Liver (tissue), 8 donors: ENCODE measurements at regions not wholly inside any gene's neighbourhood (a gene's known extent, or its start where the extent isn't known, plus 50 kb on each side); places are given as distances from the start of the nearest gene placed in this dataset.

Experiments
- DNase-seq: peaks from one replicate; pipeline ENCODE4 v3.0.0-alpha.2; 2017; ENCODE audit warnings: low spot score
- H3K27ac ChIP-seq, 2 donors: one replicate each; pipeline ENCODE4 v1.7.0; 2013; ENCODE audit warnings: inconsistent platforms in 2 of 2, low read length in 2 of 2, control low read depth in 1 of 2, low read depth in 1 of 2, mild to moderate bottlenecking in 1 of 2
- H3K27me3 ChIP-seq, 4 donors: one replicate each; pipeline versions ENCODE4 v1.6.1 to v1.7.0; 2013; ENCODE audit warnings: low read length in 3 of 4, inconsistent platforms in 1 of 4, mild to moderate bottlenecking in 1 of 4, moderate library complexity in 1 of 4; ENCODE audit not compliant: control insufficient read depth in 4 of 4, insufficient read depth in 4 of 4
- H3K36me3 ChIP-seq, 4 donors: one replicate each; pipeline versions ENCODE4 v1.6.1 to v1.7.0; 2013; ENCODE audit warnings: low read length in 3 of 4, mild to moderate bottlenecking in 3 of 4, low read depth in 1 of 4, moderate library complexity in 1 of 4; ENCODE audit not compliant: control insufficient read depth in 4 of 4, insufficient read depth in 3 of 4
- H3K4me1 ChIP-seq, 4 donors: one replicate each; pipeline versions ENCODE4 v1.6.1 to v1.7.0; 2013; ENCODE audit warnings: low read length in 3 of 4, mild to moderate bottlenecking in 3 of 4, moderate library complexity in 1 of 4; ENCODE audit not compliant: control insufficient read depth in 4 of 4, insufficient read depth in 4 of 4
- H3K4me3 ChIP-seq, 3 donors: one replicate each; pipeline versions ENCODE4 v1.6.1 to v1.7.0; 2013; ENCODE audit warnings: low read length in 3 of 3, control low read depth in 1 of 3, low read depth in 1 of 3, mild to moderate bottlenecking in 1 of 3
- H3K9ac ChIP-seq, 2 donors: one replicate each; pipeline ENCODE4 v1.7.0; 2013; ENCODE audit warnings: low read length in 2 of 2, mild to moderate bottlenecking in 2 of 2, moderate library complexity in 2 of 2, control low read depth in 1 of 2, low read depth in 1 of 2
- H3K9me3 ChIP-seq, 4 donors: one replicate each; pipeline versions ENCODE4 v1.6.1 to v1.7.0; 2013; ENCODE audit warnings: low read length in 3 of 4; ENCODE audit not compliant: control insufficient read depth in 4 of 4
- ATF3 ChIP-seq: IDR thresholded peaks from 2 replicates; pipeline ENCODE4 v1.6.1; 2016; ENCODE audit warnings: antibody characterized with exemption
- CTCF ChIP-seq: fragments of 150-350 bp; IDR thresholded peaks from 2 replicates; pipeline ENCODE4 v1.5.1; 2017; ENCODE audit warnings: improper control_type of control experiment, low read depth, low read length; ENCODE audit not compliant: missing input control
- EGR1 ChIP-seq, 2 donors: IDR thresholded peaks; 2 replicates each; pipeline ENCODE4 v1.6.1; 2016 to 2018; ENCODE audit warnings: antibody characterized with exemption in 2 of 2, low read depth in 2 of 2
- FOXA1 ChIP-seq: IDR thresholded peaks from 2 replicates; pipeline ENCODE4 v1.6.1; 2016; ENCODE audit warnings: antibody characterized with exemption
- FOXA2 ChIP-seq: IDR thresholded peaks from 2 replicates; pipeline ENCODE4 v1.6.1; 2016; ENCODE audit warnings: antibody characterized with exemption
- GABPA ChIP-seq, 2 donors: IDR thresholded peaks in 1 of 2; conservative IDR thresholded peaks in 1 of 2; 2 replicates each; pipeline ENCODE4 v1.6.1; 2016; ENCODE audit warnings: antibody characterized with exemption in 2 of 2, mild to moderate bottlenecking in 1 of 2, moderate library complexity in 1 of 2
- HNF4A ChIP-seq, 2 donors: conservative IDR thresholded peaks; 2 replicates each; pipeline ENCODE4 v1.6.1; 2016; ENCODE audit warnings: antibody characterized with exemption in 2 of 2, mild to moderate bottlenecking in 2 of 2
- HNF4G ChIP-seq: IDR thresholded peaks from 2 replicates; pipeline ENCODE4 v1.6.1; 2016; ENCODE audit warnings: antibody characterized with exemption
- JUND ChIP-seq, 2 donors: IDR thresholded peaks; 2 replicates each; pipeline ENCODE4 v1.6.1; 2016; ENCODE audit warnings: antibody characterized with exemption in 2 of 2
- MAX ChIP-seq: IDR thresholded peaks from 2 replicates; pipeline ENCODE4 v1.6.1; 2016; ENCODE audit warnings: antibody characterized with exemption
- NR2F2 ChIP-seq: IDR thresholded peaks from 2 replicates; pipeline ENCODE4 v1.6.1; 2016; ENCODE audit warnings: antibody characterized with exemption
- RAD21 ChIP-seq, 2 donors: IDR thresholded peaks; 2 replicates each; pipeline ENCODE4 v1.6.1; 2016; ENCODE audit warnings: antibody characterized with exemption in 2 of 2, mild to moderate bottlenecking in 2 of 2
- REST ChIP-seq: IDR thresholded peaks from 2 replicates; pipeline ENCODE4 v1.6.1; 2016; ENCODE audit warnings: antibody characterized with exemption, mild to moderate bottlenecking
- SP1 ChIP-seq: IDR thresholded peaks from 2 replicates; pipeline ENCODE4 v1.6.1; 2018; ENCODE audit warnings: antibody characterized with exemption, mild to moderate bottlenecking
- TAF1 ChIP-seq: conservative IDR thresholded peaks from 2 replicates; pipeline ENCODE4 v1.6.1; 2016; ENCODE audit warnings: antibody characterized with exemption, mild to moderate bottlenecking
- YY1 ChIP-seq: IDR thresholded peaks from 2 replicates; pipeline ENCODE4 v1.6.1; 2016; ENCODE audit warnings: antibody characterized with exemption, mild to moderate bottlenecking
- WGBS: extraction: QIAGEN DNeasy Blood & Tissue Kit; methylation state at CpG from one replicate; pipeline ENCODE4 v1.1.7; 2013; 5-methylcytosine and 5-hydroxymethylcytosine counted together
- TF ChIP-seq, protein P1 (sequence below): IDR thresholded peaks from 2 replicates; pipeline ENCODE4 v1.6.1; 2016; ENCODE audit warnings: antibody characterized with exemption
- donor health status: healthy.
- donor health status: healthy.
- donor health status: healthy.
- donor health status: healthy.
- donor health status: healthy.

DNA sequence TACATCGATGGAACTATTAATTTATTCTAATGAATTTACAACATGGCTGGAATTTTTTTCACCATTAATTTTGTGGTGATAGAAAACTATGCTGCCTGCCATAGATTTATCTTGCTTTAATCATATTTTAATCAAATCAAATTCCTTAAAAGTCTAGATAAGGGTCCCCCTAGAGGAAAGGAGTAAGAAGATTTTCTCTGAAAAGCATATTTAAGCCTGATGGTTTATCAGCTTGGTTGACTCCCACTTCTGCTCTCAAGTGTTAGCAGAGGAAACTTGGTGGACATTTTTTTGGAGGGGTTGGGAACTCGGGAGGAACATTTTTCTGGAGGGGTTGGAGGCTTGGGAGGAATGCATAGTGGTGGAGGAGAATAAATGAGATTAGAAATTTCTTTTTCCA lies 253.3 kb downstream of the KCNRG start:
- Histone ChIP-seq H3K27me3 (no peaks in the 10 kb centered on the region), H3K36me3 (no peaks in the 10 kb centered on the region), H3K27ac (no peak overlapping the region), H3K4me3 (no peak overlapping the region), H3K9me3 (no peaks in the 10 kb centered on the region), H3K4me1 (peaks cover 2 to 5% (median 5%) of the 10 kb centered on the region in 4 donors), H3K9ac (no peak overlapping the region)
- 80% methylated on average over 2 of the region's 2 CpGs for WGBS
- DNase-seq = no peak
- TF ChIP-seq REST = no peak
- TF ChIP-seq FOXA2 = no peak
- TF ChIP-seq, protein P1, sequence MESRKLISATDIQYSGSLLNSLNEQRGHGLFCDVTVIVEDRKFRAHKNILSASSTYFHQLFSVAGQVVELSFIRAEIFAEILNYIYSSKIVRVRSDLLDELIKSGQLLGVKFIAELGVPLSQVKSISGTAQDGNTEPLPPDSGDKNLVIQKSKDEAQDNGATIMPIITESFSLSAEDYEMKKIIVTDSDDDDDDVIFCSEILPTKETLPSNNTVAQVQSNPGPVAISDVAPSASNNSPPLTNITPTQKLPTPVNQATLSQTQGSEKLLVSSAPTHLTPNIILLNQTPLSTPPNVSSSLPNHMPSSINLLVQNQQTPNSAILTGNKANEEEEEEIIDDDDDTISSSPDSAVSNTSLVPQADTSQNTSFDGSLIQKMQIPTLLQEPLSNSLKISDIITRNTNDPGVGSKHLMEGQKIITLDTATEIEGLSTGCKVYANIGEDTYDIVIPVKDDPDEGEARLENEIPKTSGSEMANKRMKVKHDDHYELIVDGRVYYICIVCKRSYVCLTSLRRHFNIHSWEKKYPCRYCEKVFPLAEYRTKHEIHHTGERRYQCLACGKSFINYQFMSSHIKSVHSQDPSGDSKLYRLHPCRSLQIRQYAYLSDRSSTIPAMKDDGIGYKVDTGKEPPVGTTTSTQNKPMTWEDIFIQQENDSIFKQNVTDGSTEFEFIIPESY = no peak
- no peak for TF ChIP-seq TAF1
- TF ChIP-seq NR2F2 = no peak
- no peak for TF ChIP-seq HNF4A (conservative IDR thresholded peaks at IDR 0.05)
- TF ChIP-seq YY1 = no peak
- no peak for TF ChIP-seq MAX
- no peak for TF ChIP-seq SP1
- no peak for TF ChIP-seq JUND (IDR thresholded peaks at IDR 0.05)
- TF ChIP-seq FOXA1 = no peak
- no peak for TF ChIP-seq CTCF
- no peak for TF ChIP-seq HNF4G
- TF ChIP-seq GABPA (IDR thresholded peaks at IDR 0.05 in 1 of 2, conservative IDR thresholded peaks at IDR 0.05 in 1 of 2) = no peak

DNA sequence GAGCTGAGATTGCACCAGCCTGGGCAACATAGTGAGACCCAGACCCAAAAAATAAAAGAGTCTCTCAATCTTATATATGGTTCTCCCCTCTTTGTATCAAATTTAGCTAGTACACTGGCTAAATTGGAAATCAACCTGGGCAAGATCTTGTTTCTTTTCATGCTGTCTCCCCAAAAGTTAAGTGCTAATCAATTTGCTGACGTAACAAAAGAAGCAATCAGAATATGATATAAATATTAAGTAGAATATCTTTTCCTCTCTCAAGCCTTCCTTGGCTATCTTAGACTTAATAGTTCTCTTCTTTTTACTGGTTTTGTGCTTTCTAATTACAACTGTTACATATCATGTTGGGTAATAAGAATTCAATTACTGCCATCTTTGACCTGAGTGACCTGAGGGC lies 258.9 kb downstream of the KCNRG start:
- H3K4me3 ChIP-seq = no peak overlapping the region
- no peaks in the 10 kb centered on the region for H3K27me3 ChIP-seq
- peaks cover 0 to 5% (median 2%) of the 10 kb centered on the region in 4 donors for H3K9me3 ChIP-seq
- no peak overlapping the region for H3K9ac ChIP-seq
- no peaks in the 10 kb centered on the region for H3K36me3 ChIP-seq
- H3K4me1 ChIP-seq = no peaks in the 10 kb centered on the region
- TF ChIP-seq EGR1 (IDR thresholded peaks at IDR 0.05; ENCODE audit: low read depth in 2 of 2) (no peak), FOXA2 (no peak), JUND (IDR thresholded peaks at IDR 0.05) (no peak), REST (no peak), RAD21 (IDR thresholded peaks at IDR 0.05) (no peak), ATF3 (no peak)
- TF ChIP-seq, protein P1 = no peak
- H3K27ac ChIP-seq = no peak overlapping the region
- no peak for DNase-seq
- WGBS = 97% methylated on average over 1 of the region's 1 CpG
